Adipocyte (in vitro differentiated cells): ENCODE measurements at regions not wholly inside any gene's neighbourhood (a gene's known extent, or its start where the extent isn't known, plus 50 kb on each side); places are given as distances from the start of the nearest gene placed in this dataset.
A peak's percentile ranks its signal among the peaks of the same experiment; 100 is the strongest.
"Not testable (repeated sequence)": the region's sequence is repeated elsewhere in the genome, so short reads cannot be mapped to it uniquely, and the experiment has no call there.

Experiments
- DNase-seq: peaks from one replicate; pipeline ENCODE4 v3.0.0-alpha.2; 2015; ENCODE audit warnings: low read depth
- H3K27me3 ChIP-seq: replicated peaks from 2 replicates; pipeline ENCODE4 v1.7.0; 2013; ENCODE audit warnings: mild to moderate bottlenecking, low read length, moderate library complexity; ENCODE audit not compliant: control insufficient read depth, insufficient read depth
- H3K36me3 ChIP-seq: 2 replicates; pipeline ENCODE4 v1.7.0; 2013; ENCODE audit warnings: low read length, mild to moderate bottlenecking, moderate library complexity; ENCODE audit not compliant: control insufficient read depth, insufficient read depth, severe bottlenecking
- H3K4me1 ChIP-seq: 2 replicates; pipeline ENCODE4 v1.7.0; 2013; ENCODE audit warnings: mild to moderate bottlenecking, low read length, moderate library complexity; ENCODE audit not compliant: control insufficient read depth, insufficient read depth
- H3K4me3 ChIP-seq: 2 replicates; pipeline ENCODE4 v1.7.0; 2013; ENCODE audit warnings: mild to moderate bottlenecking, low read length, moderate library complexity
- H3K9ac ChIP-seq: 2 replicates; pipeline ENCODE4 v1.7.0; 2013; ENCODE audit warnings: mild to moderate bottlenecking, low read length, moderate library complexity
- H3K9me3 ChIP-seq: 2 replicates; pipeline ENCODE4 v1.7.0; 2013; ENCODE audit warnings: mild to moderate bottlenecking, low read length, moderate library complexity; ENCODE audit not compliant: control insufficient read depth

DNA sequence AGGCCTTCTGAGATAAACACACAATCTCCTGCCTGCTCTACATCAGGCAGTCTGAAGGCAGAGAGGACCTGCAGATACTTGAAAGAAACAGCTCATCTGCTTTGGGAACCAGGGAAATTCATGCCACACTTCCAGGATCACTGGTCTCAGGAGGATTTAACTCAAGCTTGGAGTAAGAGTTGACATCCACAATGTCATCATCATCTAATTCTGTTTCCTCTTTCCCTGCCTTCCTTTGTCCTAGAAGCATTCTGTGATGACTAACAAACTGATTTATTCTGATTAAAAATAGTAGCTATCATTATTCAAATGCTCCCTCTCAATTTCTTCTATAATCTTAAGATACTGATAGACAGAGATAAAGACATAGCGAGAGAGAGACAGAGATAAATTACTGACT lies 766.8 kb downstream of the BCL11A start:
- H3K9me3 ChIP-seq = no peaks in the 10 kb centered on the region
- no peak overlapping the region for H3K4me3 ChIP-seq
- no peak overlapping the region for H3K9ac ChIP-seq
- peaks cover 3% of the 10 kb centered on the region for H3K27me3 ChIP-seq
- no peaks in the 10 kb centered on the region for H3K4me1 ChIP-seq
- DNase-seq = no peak
- no peaks in the 10 kb centered on the region for H3K36me3 ChIP-seq

- H3K4me3 ChIP-seq = no peak overlapping the region
- DNase-seq = no peak
Observed at GRCh38 chr2:59779571-59779970, 773.9 kb downstream of the BCL11A start.

DNA sequence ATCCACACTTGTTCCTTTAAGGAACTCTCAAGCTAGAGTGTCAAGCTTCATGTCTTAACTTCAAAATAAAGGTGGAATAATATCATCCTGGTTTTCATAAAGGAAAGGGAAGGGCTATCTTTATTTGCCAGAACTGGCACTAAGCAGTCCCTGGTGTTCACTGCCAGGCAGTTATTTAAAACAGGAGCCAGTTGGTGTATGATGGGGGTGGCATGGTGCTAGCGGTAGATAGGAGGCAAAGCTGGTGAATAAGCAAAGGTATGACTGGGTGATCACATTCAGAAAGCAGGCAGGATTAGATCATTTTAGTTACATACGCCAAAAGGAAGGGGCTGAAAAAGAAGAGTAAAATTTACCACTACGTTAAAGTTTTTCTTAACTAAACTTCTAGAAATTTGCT lies 776.3 kb downstream of the BCL11A start:
- Histone ChIP-seq H3K4me1 (peaks cover 39% of the 10 kb centered on the region), H3K9me3 (no peaks in the 10 kb centered on the region), H3K27me3 (no peaks in the 10 kb centered on the region), H3K9ac (no peak overlapping the region), H3K4me3 (no peak overlapping the region), H3K36me3 (no peaks in the 10 kb centered on the region)
- DNase-seq = no peak

More at GRCh38 chr2:59779571-59779970, 773.9 kb downstream of the BCL11A start:
- Histone ChIP-seq H3K9me3 (no peaks in the 10 kb centered on the region), H3K4me1 (peaks cover 39% of the 10 kb centered on the region), H3K36me3 (no peaks in the 10 kb centered on the region), H3K27me3 (no peaks in the 10 kb centered on the region), H3K9ac (peak overlapping the region; percentile 73)

GRCh38 chr2:59776726-59777008 lies 776.8 kb downstream of the BCL11A start:
- H3K27me3 ChIP-seq = no peaks in the 10 kb centered on the region
- H3K9me3 ChIP-seq = no peaks in the 10 kb centered on the region
- no peak for DNase-seq
- H3K9ac ChIP-seq = no peak overlapping the region
- H3K36me3 ChIP-seq = no peaks in the 10 kb centered on the region
- peaks cover 39% of the 10 kb centered on the region for H3K4me1 ChIP-seq
- H3K4me3 ChIP-seq = no peak overlapping the region

DNA sequence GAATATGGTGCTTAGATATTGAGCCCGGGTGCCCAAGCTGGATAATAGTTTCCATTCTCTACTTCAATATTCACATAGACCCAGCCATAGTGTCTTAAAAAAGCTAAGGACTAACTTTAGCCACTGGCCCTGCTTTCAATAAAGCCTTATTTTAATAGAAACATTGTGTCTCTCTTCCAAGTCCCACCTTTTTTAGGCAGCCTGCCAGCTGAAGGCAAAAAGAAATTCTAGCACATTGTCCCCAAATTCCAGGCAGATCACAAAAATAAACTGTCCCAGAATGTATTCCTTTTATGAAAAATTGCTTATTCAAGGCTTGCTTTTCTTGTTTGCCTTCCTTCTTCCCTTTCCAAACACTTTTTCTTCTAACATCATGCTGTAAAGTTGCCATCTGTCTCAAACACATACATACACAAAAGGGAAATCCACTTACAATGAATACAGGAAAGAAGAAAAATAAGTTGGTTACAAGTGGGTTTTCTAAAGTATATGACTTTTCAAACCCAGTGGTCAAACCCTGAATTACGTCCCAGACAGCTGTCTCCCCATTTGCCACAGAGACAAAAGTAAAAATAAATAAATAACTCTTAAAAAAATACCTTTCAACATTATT lies 778.5 kb downstream of the BCL11A start:
- Histone ChIP-seq H3K4me1 (peaks cover 32% of the 10 kb centered on the region), H3K27me3 (no peaks in the 10 kb centered on the region), H3K9me3 (no peaks in the 10 kb centered on the region), H3K4me3 (no peak overlapping the region), H3K9ac (no peak overlapping the region), H3K36me3 (no peaks in the 10 kb centered on the region)
- DNase-seq = no peak

DNA sequence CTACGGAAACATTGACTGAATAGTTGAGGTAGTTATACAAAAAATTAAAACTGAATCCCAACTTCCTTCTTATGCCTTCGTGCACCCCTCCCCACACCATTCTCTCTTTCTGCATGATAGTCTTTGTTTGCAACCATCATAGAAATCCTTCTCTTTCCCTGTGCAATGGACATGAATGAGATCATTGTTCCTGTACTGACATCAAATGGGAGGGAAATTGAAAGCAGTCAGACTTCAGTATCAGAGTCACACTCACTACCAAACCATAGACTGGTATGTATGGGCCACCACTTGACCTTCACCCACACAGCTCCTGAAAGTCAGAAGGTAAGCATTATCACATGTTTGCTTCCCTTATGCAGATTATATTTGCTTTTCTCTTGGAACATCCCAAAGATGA lies 782.8 kb downstream of the BCL11A start:
- Histone ChIP-seq H3K36me3 (no peaks in the 10 kb centered on the region), H3K9me3 (no peaks in the 10 kb centered on the region), H3K9ac (no peak overlapping the region), H3K4me1 (no peaks in the 10 kb centered on the region), H3K4me3 (no peak overlapping the region), H3K27me3 (no peaks in the 10 kb centered on the region)
- no peak for DNase-seq

DNA sequence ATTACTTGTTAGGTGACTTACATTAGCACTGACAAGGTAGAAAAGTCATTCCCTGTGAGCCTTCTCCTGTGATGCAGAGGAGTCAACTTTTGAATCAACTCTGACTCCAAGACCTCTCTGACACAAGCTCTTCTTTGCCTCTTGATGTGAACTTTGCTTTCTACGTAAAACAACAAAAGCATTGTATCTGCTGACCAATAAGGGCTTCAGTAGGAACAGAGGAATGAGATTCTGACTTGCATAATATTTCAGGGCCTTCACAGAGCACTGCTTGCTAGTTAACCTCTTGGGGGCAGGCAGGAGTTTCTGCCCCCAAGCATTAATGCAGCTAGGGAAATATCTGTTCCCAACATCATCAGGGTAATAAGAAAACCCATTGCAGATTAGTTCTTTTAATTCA lies 791.5 kb downstream of the BCL11A start:
- Histone ChIP-seq H3K4me1 (no peaks in the 10 kb centered on the region), H3K4me3 (no peak overlapping the region), H3K9ac (no peak overlapping the region), H3K36me3 (no peaks in the 10 kb centered on the region), H3K9me3 (no peaks in the 10 kb centered on the region), H3K27me3 (no peaks in the 10 kb centered on the region)
- no peak for DNase-seq

GRCh38 chr2:59756150-59756549 lies 797.3 kb downstream of the BCL11A start:
- no peaks in the 10 kb centered on the region for H3K27me3 ChIP-seq
- no peak overlapping the region for H3K9ac ChIP-seq
- no peaks in the 10 kb centered on the region for H3K4me1 ChIP-seq
- DNase-seq = no peak
- H3K9me3 ChIP-seq = no peaks in the 10 kb centered on the region
- H3K4me3 ChIP-seq = no peak overlapping the region
- no peaks in the 10 kb centered on the region for H3K36me3 ChIP-seq

DNA sequence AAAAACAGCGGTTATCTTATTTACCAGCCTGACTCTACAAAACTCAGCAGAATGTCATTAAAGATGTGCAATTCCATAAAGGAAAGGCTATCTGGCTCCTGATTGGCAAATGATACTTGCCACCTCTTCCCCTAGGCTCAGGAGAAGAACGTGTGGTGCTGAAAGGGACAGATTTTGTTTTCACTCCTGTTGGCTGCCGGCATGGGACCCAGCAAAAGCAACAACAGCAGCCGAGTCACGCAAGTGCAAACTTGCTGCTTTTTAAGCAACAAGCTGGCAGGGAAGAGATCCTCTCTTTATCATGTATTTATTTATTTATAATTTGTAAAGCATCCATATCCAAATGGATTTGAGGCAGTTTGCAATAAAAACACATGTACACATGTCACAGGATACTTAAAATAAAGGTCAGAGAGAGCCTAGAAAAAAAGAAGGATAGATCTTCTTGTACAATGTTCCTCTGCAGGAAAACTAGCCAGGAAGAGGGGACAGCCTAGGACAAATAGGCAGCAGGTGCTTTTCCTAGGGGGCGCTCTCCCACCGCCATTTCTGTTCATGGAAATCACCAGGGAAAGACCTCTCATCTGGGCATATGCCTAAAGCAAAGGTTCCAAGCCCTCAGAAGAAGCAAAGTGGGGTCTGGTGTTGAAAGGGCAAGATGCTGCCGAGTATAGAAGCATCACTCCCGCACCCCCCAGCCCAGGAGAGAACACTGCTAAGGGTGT lies 799.3 kb downstream of the BCL11A start:
- DNase-seq = no peak
- H3K9ac ChIP-seq = no peak overlapping the region

GRCh38 chr2:59752512-59752911 lies 800.9 kb downstream of the BCL11A start:
- Histone ChIP-seq H3K9me3 (no peaks in the 10 kb centered on the region), H3K27me3 (no peaks in the 10 kb centered on the region), H3K4me1 (no peaks in the 10 kb centered on the region), H3K4me3 (no peak overlapping the region), H3K9ac (no peak overlapping the region), H3K36me3 (no peaks in the 10 kb centered on the region)
- DNase-seq = no peak

More for the DNA sequence above, 799.3 kb downstream of the BCL11A start:
- no peak overlapping the region for H3K4me3 ChIP-seq
- no peaks in the 10 kb centered on the region for H3K36me3 ChIP-seq
- H3K9me3 ChIP-seq = no peaks in the 10 kb centered on the region
- H3K27me3 ChIP-seq = no peaks in the 10 kb centered on the region
- no peaks in the 10 kb centered on the region for H3K4me1 ChIP-seq

- no peak overlapping the region for H3K9ac ChIP-seq
Observed at GRCh38 chr2:59752071-59752470, 801.4 kb downstream of the BCL11A start.

GRCh38 chr2:59751214-59751613 lies 802.2 kb downstream of the BCL11A start:
- DNase-seq, H3K9me3 ChIP-seq, H3K4me1 ChIP-seq, H3K36me3 ChIP-seq, H3K4me3 ChIP-seq, H3K27me3 ChIP-seq, H3K9ac ChIP-seq: not testable (repeated sequence)

More at GRCh38 chr2:59752071-59752470, 801.4 kb downstream of the BCL11A start:
- Histone ChIP-seq H3K4me1 (no peaks in the 10 kb centered on the region), H3K9me3 (no peaks in the 10 kb centered on the region), H3K4me3 (no peak overlapping the region), H3K36me3 (no peaks in the 10 kb centered on the region), H3K27me3 (no peaks in the 10 kb centered on the region)
- DNase-seq = no peak
